ENCODE measurements at regions not wholly inside any gene's neighbourhood (a gene's known extent, or its start where the extent isn't known, plus 50 kb on each side); places are given as distances from the start of the nearest gene placed in this dataset.
"Not testable (repeated sequence)": the region's sequence is repeated elsewhere in the genome, so short reads cannot be mapped to it uniquely, and the experiment has no call there.

DNA sequence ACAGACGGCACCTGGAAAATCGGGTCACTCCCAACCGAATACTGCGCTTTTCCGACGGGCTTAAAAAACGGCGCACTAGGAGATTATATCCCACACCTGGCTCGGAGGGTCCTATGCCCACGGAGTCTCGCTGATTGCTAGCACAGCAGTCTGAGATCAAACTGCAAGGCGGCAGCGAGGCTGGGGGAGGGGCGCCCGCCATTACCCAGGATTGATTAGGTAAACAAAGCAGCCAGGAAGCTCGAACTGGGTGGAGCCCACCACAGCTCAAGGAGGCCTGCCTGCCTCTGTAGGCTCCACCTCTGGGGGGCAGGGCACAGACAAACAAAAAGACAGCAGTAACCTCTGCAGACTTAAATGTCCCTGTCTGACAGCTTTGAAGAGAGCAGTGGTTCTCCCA lies 64.5 kb downstream of the SLC30A10 start:
- H3K9ac ChIP-seq (ENCODE audit: low read length); H3K4me1 ChIP-seq (ENCODE audit: low read length); H2AFZ ChIP-seq (ENCODE audit: low read length); H3K4me2 ChIP-seq (ENCODE audit: low read depth, low read length); H3K4me3 ChIP-seq (ENCODE audit: low read length); H3K36me3 ChIP-seq (replicated peaks; ENCODE audit: insufficient read depth, low read length); H3K27me3 ChIP-seq (replicated peaks; ENCODE audit: insufficient read depth, low read length); H3K9me3 ChIP-seq (replicated peaks; ENCODE audit: insufficient read depth, low read length); H4K20me1 ChIP-seq (ENCODE audit: insufficient read depth, low read length); DNase-seq; H3F3A ChIP-seq (ENCODE audit: insufficient read depth, low read length); H3K27ac ChIP-seq (ENCODE audit: low read length); H3K9me2 ChIP-seq (replicated peaks; ENCODE audit: insufficient read depth, low read length); H3K79me2 ChIP-seq (ENCODE audit: low read length): not testable (repeated sequence)

DNA sequence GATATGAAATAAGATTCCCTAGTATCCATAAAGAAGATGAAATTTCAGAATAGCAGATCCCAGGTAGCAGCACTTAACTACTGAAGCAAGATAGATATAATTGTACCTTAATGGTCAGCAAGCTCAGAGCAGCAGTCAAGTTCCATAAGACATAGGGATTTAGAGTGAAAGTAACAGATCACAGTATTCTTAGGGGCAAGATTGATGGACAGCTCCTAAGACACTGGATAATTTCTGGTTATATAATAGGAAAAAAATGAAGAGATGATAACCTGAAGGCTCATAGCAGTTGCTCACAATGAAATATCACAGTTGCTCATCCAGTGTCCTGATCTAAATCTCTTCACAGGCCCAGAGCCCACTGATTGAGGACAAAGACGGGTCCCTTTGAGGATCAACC lies 66.0 kb downstream of the SLC30A10 start:
- H3K9me3 ChIP-seq (replicated peaks; ENCODE audit: insufficient read depth, low read length) = no peaks in the 10 kb centered on the region
- H3K79me2 ChIP-seq (ENCODE audit: low read length) = no peaks in the 10 kb centered on the region
- H3K36me3 ChIP-seq (replicated peaks; ENCODE audit: insufficient read depth, low read length) = no peaks in the 10 kb centered on the region
- no peak overlapping the region for H3K4me3 ChIP-seq (ENCODE audit: low read length)
- DNase-seq = no peak
- no peak for TF ChIP-seq EZH2 (optimal IDR thresholded peaks at IDR 0.05; ENCODE audit: low read depth, low read length)
- TF ChIP-seq, protein P1, sequence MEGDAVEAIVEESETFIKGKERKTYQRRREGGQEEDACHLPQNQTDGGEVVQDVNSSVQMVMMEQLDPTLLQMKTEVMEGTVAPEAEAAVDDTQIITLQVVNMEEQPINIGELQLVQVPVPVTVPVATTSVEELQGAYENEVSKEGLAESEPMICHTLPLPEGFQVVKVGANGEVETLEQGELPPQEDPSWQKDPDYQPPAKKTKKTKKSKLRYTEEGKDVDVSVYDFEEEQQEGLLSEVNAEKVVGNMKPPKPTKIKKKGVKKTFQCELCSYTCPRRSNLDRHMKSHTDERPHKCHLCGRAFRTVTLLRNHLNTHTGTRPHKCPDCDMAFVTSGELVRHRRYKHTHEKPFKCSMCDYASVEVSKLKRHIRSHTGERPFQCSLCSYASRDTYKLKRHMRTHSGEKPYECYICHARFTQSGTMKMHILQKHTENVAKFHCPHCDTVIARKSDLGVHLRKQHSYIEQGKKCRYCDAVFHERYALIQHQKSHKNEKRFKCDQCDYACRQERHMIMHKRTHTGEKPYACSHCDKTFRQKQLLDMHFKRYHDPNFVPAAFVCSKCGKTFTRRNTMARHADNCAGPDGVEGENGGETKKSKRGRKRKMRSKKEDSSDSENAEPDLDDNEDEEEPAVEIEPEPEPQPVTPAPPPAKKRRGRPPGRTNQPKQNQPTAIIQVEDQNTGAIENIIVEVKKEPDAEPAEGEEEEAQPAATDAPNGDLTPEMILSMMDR (IDR thresholded peaks at IDR 0.05; ENCODE audit: low read length) = no peak
- H4K20me1 ChIP-seq (ENCODE audit: insufficient read depth, low read length) = no peaks in the 10 kb centered on the region
- no peaks in the 10 kb centered on the region for H3K4me1 ChIP-seq (ENCODE audit: low read length)
- no peak overlapping the region for H3K27ac ChIP-seq (ENCODE audit: low read length)
- no peak overlapping the region for H3K9ac ChIP-seq (ENCODE audit: low read length)
- H3K27me3 ChIP-seq (replicated peaks; ENCODE audit: insufficient read depth, low read length) = no peaks in the 10 kb centered on the region
- H2AFZ ChIP-seq (ENCODE audit: low read length) = no peak overlapping the region
- no peaks in the 10 kb centered on the region for H3F3A ChIP-seq (ENCODE audit: insufficient read depth, low read length)
- H3K9me2 ChIP-seq (replicated peaks; ENCODE audit: insufficient read depth, low read length) = no peaks in the 10 kb centered on the region
- H3K4me2 ChIP-seq (ENCODE audit: low read depth, low read length) = no peak overlapping the region

DNA sequence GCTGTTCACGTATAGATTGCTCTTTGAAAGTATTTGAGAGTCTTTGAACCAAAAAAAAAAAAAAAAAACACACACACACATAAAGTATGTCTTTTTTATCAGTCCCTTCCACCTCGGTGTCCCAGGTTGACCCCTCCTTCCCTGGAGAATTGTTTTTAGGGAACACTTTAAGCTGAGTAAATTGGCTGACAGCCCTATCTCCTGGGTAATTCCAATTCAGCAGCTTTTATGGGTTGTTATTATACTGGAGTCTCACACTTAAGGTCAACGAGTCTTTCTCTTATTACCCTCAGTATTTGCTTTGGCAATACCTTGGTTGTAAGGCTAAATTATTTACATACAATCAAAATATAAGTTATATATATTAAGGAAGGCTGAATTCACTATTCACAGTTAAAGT lies 69.4 kb downstream of the SLC30A10 start:
- Histone ChIP-seq H3K36me3 (replicated peaks; ENCODE audit: insufficient read depth, low read length) (no peaks in the 10 kb centered on the region), H3K79me2 (ENCODE audit: low read length) (no peaks in the 10 kb centered on the region), H3F3A (ENCODE audit: insufficient read depth, low read length) (no peaks in the 10 kb centered on the region), H3K4me3 (ENCODE audit: low read length) (no peak overlapping the region), H3K27ac (ENCODE audit: low read length) (no peak overlapping the region), H3K9ac (ENCODE audit: low read length) (no peak overlapping the region), H4K20me1 (ENCODE audit: insufficient read depth, low read length) (no peaks in the 10 kb centered on the region), H3K9me3 (replicated peaks; ENCODE audit: insufficient read depth, low read length) (no peaks in the 10 kb centered on the region), H3K27me3 (replicated peaks; ENCODE audit: insufficient read depth, low read length) (no peaks in the 10 kb centered on the region), H3K4me1 (ENCODE audit: low read length) (no peaks in the 10 kb centered on the region), H3K4me2 (ENCODE audit: low read depth, low read length) (no peak overlapping the region), H3K9me2 (replicated peaks; ENCODE audit: insufficient read depth, low read length) (no peaks in the 10 kb centered on the region), H2AFZ (ENCODE audit: low read length) (no peak overlapping the region)
- no peak for DNase-seq
- TF ChIP-seq EZH2 (optimal IDR thresholded peaks at IDR 0.05; ENCODE audit: low read depth, low read length) = no peak
- TF ChIP-seq EZH2phosphoT487 (IDR thresholded peaks at IDR 0.05; ENCODE audit: low read length) = no peak
- TF ChIP-seq, protein P1 (IDR thresholded peaks at IDR 0.05; ENCODE audit: low read length) = no peak

DNA sequence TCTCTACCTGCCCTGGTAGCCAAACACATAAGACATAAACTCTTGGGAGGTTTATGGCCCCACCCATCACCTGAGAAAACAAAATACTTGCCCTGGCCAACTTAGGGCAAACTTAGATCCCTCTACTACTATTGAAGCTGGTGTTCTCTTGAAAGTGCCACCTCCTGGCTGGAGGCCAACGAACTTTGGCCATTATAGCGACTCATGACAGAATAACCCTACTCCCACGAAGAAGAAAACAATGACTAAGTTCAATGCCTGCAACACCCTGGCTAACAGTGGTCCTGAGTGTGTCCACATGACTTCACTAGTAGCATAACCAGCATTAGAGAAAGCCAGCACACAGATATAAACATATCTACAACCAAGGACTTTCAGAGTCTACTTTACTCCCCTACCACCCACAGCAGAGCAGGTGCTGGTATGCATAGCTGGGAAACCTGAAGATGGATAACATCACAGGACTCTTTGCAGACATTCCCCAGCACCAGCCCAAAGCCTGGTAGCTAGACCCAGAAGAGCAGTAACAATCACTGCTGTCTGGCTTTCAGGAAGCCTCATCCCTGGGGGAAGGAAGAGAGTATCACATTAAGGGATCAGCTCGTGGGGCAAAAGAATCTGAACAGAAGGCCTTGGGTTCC lies 81.0 kb downstream of the SLC30A10 start:
- Histone ChIP-seq H3K36me3 (replicated peaks; ENCODE audit: insufficient read depth, low read length) (no peaks in the 10 kb centered on the region), H3K4me3 (ENCODE audit: low read length) (no peak overlapping the region), H3K27me3 (replicated peaks; ENCODE audit: insufficient read depth, low read length) (no peaks in the 10 kb centered on the region), H3K9me3 (replicated peaks; ENCODE audit: insufficient read depth, low read length) (no peaks in the 10 kb centered on the region), H2AFZ (ENCODE audit: low read length) (no peak overlapping the region), H3F3A (ENCODE audit: insufficient read depth, low read length) (no peaks in the 10 kb centered on the region), H3K9me2 (replicated peaks; ENCODE audit: insufficient read depth, low read length) (no peaks in the 10 kb centered on the region), H3K9ac (ENCODE audit: low read length) (no peak overlapping the region), H3K4me2 (ENCODE audit: low read depth, low read length) (no peak overlapping the region), H4K20me1 (ENCODE audit: insufficient read depth, low read length) (no peaks in the 10 kb centered on the region), H3K79me2 (ENCODE audit: low read length) (no peaks in the 10 kb centered on the region), H3K27ac (ENCODE audit: low read length) (no peak overlapping the region), H3K4me1 (ENCODE audit: low read length) (no peaks in the 10 kb centered on the region)
- no peak for TF ChIP-seq EZH2 (optimal IDR thresholded peaks at IDR 0.05; ENCODE audit: low read depth, low read length)
- TF ChIP-seq, protein P1 (IDR thresholded peaks at IDR 0.05; ENCODE audit: low read length) = no peak
- no peak for TF ChIP-seq EZH2phosphoT487 (IDR thresholded peaks at IDR 0.05; ENCODE audit: low read length)
- DNase-seq = no peak

DNA sequence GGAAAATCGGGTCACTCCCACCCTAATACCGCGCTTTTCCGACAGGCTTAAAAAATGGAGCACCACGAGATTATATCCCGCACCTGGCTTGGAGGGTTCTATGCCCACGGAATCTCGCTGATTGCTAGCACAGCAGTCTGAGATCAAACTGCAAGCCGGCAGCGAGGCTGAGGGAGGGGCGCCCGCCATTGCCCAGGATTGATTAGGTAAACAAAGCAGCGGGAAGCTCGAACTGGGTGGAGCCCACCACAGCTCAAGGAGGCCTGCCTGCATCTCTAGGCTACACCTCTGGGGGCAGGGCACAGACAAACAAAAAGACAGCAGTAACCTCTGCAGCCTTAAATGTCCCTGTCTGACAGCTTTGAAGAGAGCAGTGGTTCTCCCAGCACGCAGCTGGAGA lies 88.8 kb downstream of the SLC30A10 start:
- not testable (repeated sequence) for H4K20me1 ChIP-seq (ENCODE audit: insufficient read depth, low read length); H3K9me2 ChIP-seq (replicated peaks; ENCODE audit: insufficient read depth, low read length); H3K27ac ChIP-seq (ENCODE audit: low read length); H2AFZ ChIP-seq (ENCODE audit: low read length); H3K27me3 ChIP-seq (replicated peaks; ENCODE audit: insufficient read depth, low read length); H3F3A ChIP-seq (ENCODE audit: insufficient read depth, low read length); DNase-seq; H3K4me2 ChIP-seq (ENCODE audit: low read depth, low read length); H3K79me2 ChIP-seq (ENCODE audit: low read length); H3K36me3 ChIP-seq (replicated peaks; ENCODE audit: insufficient read depth, low read length); H3K4me1 ChIP-seq (ENCODE audit: low read length); H3K4me3 ChIP-seq (ENCODE audit: low read length); H3K9me3 ChIP-seq (replicated peaks; ENCODE audit: insufficient read depth, low read length); H3K9ac ChIP-seq (ENCODE audit: low read length)

Data from MM.1S (cell line).